ENCODE measurements at regions not wholly inside any gene's neighbourhood (a gene's known extent, or its start where the extent isn't known, plus 50 kb on each side); places are given as distances from the start of the nearest gene placed in this dataset.
A peak's percentile ranks its signal among the peaks of the same experiment; 100 is the strongest.

DNA sequence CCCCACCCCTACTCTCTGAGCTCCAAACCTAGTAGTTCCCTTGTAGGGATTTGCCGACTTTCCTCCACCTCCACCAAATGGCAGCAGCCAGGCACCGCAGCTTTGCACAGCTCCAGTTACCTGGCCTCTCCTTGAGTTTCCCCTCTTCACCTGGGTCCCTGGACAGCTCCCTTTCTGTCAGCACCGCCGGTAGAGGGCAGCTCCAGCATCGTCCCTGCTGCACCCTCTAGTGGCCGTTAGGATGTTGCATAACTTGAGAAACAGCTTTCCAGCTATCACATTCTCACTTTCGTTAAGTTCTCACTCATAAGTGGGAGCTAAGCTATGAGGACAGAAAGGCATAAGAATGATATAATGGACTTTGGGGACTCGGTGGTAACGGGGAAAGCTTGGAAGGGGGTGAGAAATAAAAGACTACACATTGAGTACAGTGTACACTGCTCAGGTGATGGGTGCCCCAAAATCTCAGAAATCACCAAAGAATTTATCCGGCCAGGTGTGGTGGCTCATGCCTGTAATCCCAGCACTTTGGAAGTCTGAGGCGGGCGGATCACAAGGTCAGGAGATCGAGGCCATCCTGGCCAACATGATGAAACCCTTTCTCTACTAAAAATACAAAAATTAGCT is 60.4 kb upstream of the OLFM4 start:
- Histone ChIP-seq H3K27me3 (ENCODE audit: control insufficient read depth in 3 of 3, insufficient read depth in 3 of 3, low read depth in 1 of 3, low read length in 3 of 3) (no peaks in the 10 kb centered on the region), H3K36me3 (replicated peaks in 1 of 2; ENCODE audit: control insufficient read depth in 2 of 2, insufficient read depth in 2 of 2, low read length in 2 of 2) (no peaks in the 10 kb centered on the region), H3K4me2 (ENCODE audit: insufficient read depth, low read length, poor library complexity, severe bottlenecking) (no peak overlapping the region), H3K27ac (replicated peaks; ENCODE audit: low read length) (no peak overlapping the region), H4K8ac (ENCODE audit: low read depth, low read length) (no peak overlapping the region), H3K9me3 (replicated peaks in 1 of 2; ENCODE audit: control insufficient read depth in 2 of 2, insufficient read depth in 1 of 2, low read depth in 1 of 2, low read length in 2 of 2) (no peaks in the 10 kb centered on the region), H3K79me1 (ENCODE audit: low read depth, low read length) (no peaks in the 10 kb centered on the region), H2BK120ac (ENCODE audit: low read depth, low read length) (no peak overlapping the region), H4K91ac (ENCODE audit: low read depth, low read length, poor library complexity) (no peak overlapping the region), H3K4me3 (ENCODE audit: low read length in 2 of 2) (no peak overlapping the region), H3K4me1 (ENCODE audit: control insufficient read depth in 2 of 2, insufficient read depth in 1 of 2, low read depth in 1 of 2, low read length in 2 of 2) (peaks cover 2 to 28% of the 10 kb centered on the region in 2 donors), H2AK5ac (ENCODE audit: low read depth, low read length) (no peak overlapping the region), H3K23ac (ENCODE audit: low read depth, low read length, poor library complexity) (no peak overlapping the region), H2BK15ac (ENCODE audit: low read length) (no peak overlapping the region), H3K4ac (ENCODE audit: low read length) (no peak overlapping the region), H3K14ac (ENCODE audit: low read length) (no peak overlapping the region), H3K18ac (ENCODE audit: low read length) (no peak overlapping the region), H2BK5ac (ENCODE audit: low read length) (no peak overlapping the region), H2BK12ac (ENCODE audit: low read length) (no peak overlapping the region), H3K9ac (ENCODE audit: low read depth, low read length, poor library complexity) (no peak overlapping the region), H2AFZ (ENCODE audit: low read length) (no peak overlapping the region)
- DNase-seq (ENCODE audit: low spot score) = peak; percentile 70
- no CpG with 5 or more reads among the region's 13 CpGs for WGBS, 2 donors (ENCODE audit: extremely low coverage in 2 of 2, insufficient read length in 2 of 2, insufficient replicate concordance in 1 of 2)

DNA sequence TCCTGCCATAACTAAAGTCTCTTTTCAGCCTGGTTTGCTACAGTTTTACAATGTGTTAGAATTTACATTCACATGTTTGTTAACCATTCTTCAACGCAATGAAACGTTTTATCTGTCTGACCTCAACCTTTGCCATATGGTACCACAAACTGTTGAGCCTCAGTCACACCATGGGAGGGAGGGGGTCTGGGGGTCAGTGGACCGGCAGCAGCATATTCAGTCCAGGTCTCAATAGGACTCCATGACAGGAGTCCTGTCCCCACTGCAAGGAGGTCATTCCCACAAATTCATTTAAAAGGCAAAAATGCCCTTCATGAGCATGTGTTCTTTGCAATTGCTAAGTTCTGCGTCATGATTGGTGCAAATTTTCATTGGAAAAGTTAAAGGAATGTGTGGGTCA is 66.6 kb upstream of the OLFM4 start:
- H2BK120ac ChIP-seq (ENCODE audit: low read depth, low read length) = no peak overlapping the region
- H2AFZ ChIP-seq (ENCODE audit: low read length) = no peak overlapping the region
- no peak overlapping the region for H3K14ac ChIP-seq (ENCODE audit: low read length)
- no peaks in the 10 kb centered on the region for H3K9me3 ChIP-seq (replicated peaks in 1 of 2; ENCODE audit: control insufficient read depth in 2 of 2, insufficient read depth in 1 of 2, low read depth in 1 of 2, low read length in 2 of 2)
- no peak overlapping the region for H3K4me3 ChIP-seq (ENCODE audit: low read length in 2 of 2)
- no peak overlapping the region for H3K4ac ChIP-seq (ENCODE audit: low read length)
- H3K4me1 ChIP-seq (ENCODE audit: control insufficient read depth in 2 of 2, insufficient read depth in 1 of 2, low read depth in 1 of 2, low read length in 2 of 2) = peaks cover 14 to 57% of the 10 kb centered on the region in 2 donors
- no peak overlapping the region for H3K23ac ChIP-seq (ENCODE audit: low read depth, low read length, poor library complexity)
- DNase-seq (ENCODE audit: low spot score) = no peak
- no peak overlapping the region for H3K4me2 ChIP-seq (ENCODE audit: insufficient read depth, low read length, poor library complexity, severe bottlenecking)
- no peak overlapping the region for H2BK12ac ChIP-seq (ENCODE audit: low read length)
- H3K9ac ChIP-seq (ENCODE audit: low read depth, low read length, poor library complexity) = no peak overlapping the region
- no peaks in the 10 kb centered on the region for H3K36me3 ChIP-seq (replicated peaks in 1 of 2; ENCODE audit: control insufficient read depth in 2 of 2, insufficient read depth in 2 of 2, low read length in 2 of 2)
- H2AK5ac ChIP-seq (ENCODE audit: low read depth, low read length) = no peak overlapping the region
- no peak overlapping the region for H4K91ac ChIP-seq (ENCODE audit: low read depth, low read length, poor library complexity)
- no peak overlapping the region for H2BK5ac ChIP-seq (ENCODE audit: low read length)
- no peak overlapping the region for H3K18ac ChIP-seq (ENCODE audit: low read length)
- no peaks in the 10 kb centered on the region for H3K27me3 ChIP-seq (ENCODE audit: control insufficient read depth in 3 of 3, insufficient read depth in 3 of 3, low read depth in 1 of 3, low read length in 3 of 3)
- H3K27ac ChIP-seq (replicated peaks; ENCODE audit: low read length) = peak overlapping the region; percentile 57
- H3K79me1 ChIP-seq (ENCODE audit: low read depth, low read length) = no peaks in the 10 kb centered on the region
- WGBS, 2 donors (ENCODE audit: extremely low coverage in 2 of 2, insufficient read length in 2 of 2, insufficient replicate concordance in 1 of 2) = no CpG with 5 or more reads among the region's 4 CpGs
- no peak overlapping the region for H4K8ac ChIP-seq (ENCODE audit: low read depth, low read length)
- H2BK15ac ChIP-seq (ENCODE audit: low read length) = no peak overlapping the region

DNA sequence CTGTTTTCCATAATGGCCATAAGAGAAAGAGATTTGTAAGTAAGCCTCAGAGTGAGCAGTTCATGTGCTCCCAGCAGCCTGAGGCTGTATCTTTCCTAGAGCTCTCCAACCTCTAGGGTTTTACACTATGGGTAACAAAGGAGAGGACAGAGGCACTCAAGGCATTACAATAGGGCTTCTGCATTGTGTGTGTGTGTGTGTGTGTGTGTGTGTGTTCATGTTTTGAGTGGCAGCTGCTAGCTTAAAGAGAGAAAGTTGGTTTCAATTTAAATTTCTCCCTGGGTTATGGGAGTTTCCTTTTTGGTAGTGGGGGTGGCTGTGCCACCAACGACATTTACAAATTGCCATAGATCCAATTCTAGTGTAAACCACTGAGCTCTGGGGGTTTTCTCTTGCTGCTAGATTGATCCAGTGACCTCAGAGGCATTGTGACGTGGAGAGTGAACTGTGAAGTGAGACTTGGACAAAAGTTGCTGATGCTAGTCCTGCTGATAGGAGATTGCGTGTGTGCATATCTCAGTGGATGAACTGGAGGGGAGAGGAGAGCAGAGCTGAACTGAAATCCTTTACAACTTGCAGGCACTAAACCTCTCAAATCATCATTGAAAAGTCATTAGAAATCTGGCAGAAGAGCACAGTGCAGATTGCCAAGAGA is 67.2 kb upstream of the OLFM4 start:
- H3K4me1 ChIP-seq (ENCODE audit: control insufficient read depth in 2 of 2, insufficient read depth in 1 of 2, low read depth in 1 of 2, low read length in 2 of 2) = peaks cover 15 to 63% of the 10 kb centered on the region in 2 donors
- peak overlapping the region; percentile 57 for H3K27ac ChIP-seq (replicated peaks; ENCODE audit: low read length)
- WGBS, 2 donors (ENCODE audit: extremely low coverage in 2 of 2, insufficient read length in 2 of 2, insufficient replicate concordance in 1 of 2) = no CpG with 5 or more reads among the region's 3 CpGs
- H3K27me3 ChIP-seq (ENCODE audit: control insufficient read depth in 3 of 3, insufficient read depth in 3 of 3, low read depth in 1 of 3, low read length in 3 of 3) = no peaks in the 10 kb centered on the region
- H3K23ac ChIP-seq (ENCODE audit: low read depth, low read length, poor library complexity) = no peak overlapping the region
- no peak overlapping the region for H3K4ac ChIP-seq (ENCODE audit: low read length)
- H3K9me3 ChIP-seq (replicated peaks in 1 of 2; ENCODE audit: control insufficient read depth in 2 of 2, insufficient read depth in 1 of 2, low read depth in 1 of 2, low read length in 2 of 2) = no peaks in the 10 kb centered on the region
- no peak overlapping the region for H4K91ac ChIP-seq (ENCODE audit: low read depth, low read length, poor library complexity)
- DNase-seq (ENCODE audit: low spot score) = peak; percentile 32
- H2AFZ ChIP-seq (ENCODE audit: low read length) = peak overlapping the region; percentile 17
- no peak overlapping the region for H2BK120ac ChIP-seq (ENCODE audit: low read depth, low read length)
- H3K4me2 ChIP-seq (ENCODE audit: insufficient read depth, low read length, poor library complexity, severe bottlenecking) = no peak overlapping the region
- H4K8ac ChIP-seq (ENCODE audit: low read depth, low read length) = no peak overlapping the region
- no peaks in the 10 kb centered on the region for H3K36me3 ChIP-seq (replicated peaks in 1 of 2; ENCODE audit: control insufficient read depth in 2 of 2, insufficient read depth in 2 of 2, low read length in 2 of 2)
- H3K4me3 ChIP-seq (ENCODE audit: low read length in 2 of 2) = no peak overlapping the region
- H2BK12ac ChIP-seq (ENCODE audit: low read length) = no peak overlapping the region
- H2BK5ac ChIP-seq (ENCODE audit: low read length) = no peak overlapping the region
- no peak overlapping the region for H3K18ac ChIP-seq (ENCODE audit: low read length)
- no peak overlapping the region for H2AK5ac ChIP-seq (ENCODE audit: low read depth, low read length)
- no peak overlapping the region for H2BK15ac ChIP-seq (ENCODE audit: low read length)
- H3K9ac ChIP-seq (ENCODE audit: low read depth, low read length, poor library complexity) = no peak overlapping the region
- no peaks in the 10 kb centered on the region for H3K79me1 ChIP-seq (ENCODE audit: low read depth, low read length)
- no peak overlapping the region for H3K14ac ChIP-seq (ENCODE audit: low read length)

DNA sequence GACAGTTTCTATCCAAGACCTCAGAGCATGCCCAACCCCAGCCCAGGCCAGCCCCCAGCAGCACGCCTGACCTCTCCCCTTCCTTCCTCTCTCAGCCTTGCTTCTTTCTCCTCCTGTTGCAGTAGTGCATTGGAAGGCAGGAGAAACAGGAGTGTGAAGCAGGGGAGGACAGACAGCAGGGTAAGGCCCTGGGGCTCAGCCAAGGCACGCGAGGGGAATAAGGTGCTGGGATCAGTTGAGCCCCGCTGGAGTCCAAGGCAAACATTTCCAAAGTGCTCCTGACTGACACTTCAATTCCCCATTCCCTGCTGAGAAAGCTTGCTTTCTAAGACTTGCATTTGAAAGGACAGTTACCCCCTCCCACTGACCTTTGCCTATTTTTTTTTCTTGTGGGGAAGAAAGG is 73.1 kb upstream of the OLFM4 start:
- no peaks in the 10 kb centered on the region for H3K27me3 ChIP-seq (ENCODE audit: control insufficient read depth in 3 of 3, insufficient read depth in 3 of 3, low read depth in 1 of 3, low read length in 3 of 3)
- no CpG with 5 or more reads among the region's 4 CpGs for WGBS, 2 donors (ENCODE audit: extremely low coverage in 2 of 2, insufficient read length in 2 of 2, insufficient replicate concordance in 1 of 2)

More for the DNA sequence above, 73.1 kb upstream of the OLFM4 start:
- no peak overlapping the region for H4K91ac ChIP-seq (ENCODE audit: low read depth, low read length, poor library complexity)
- H2BK15ac ChIP-seq (ENCODE audit: low read length) = no peak overlapping the region
- no peaks in the 10 kb centered on the region for H3K9me3 ChIP-seq (replicated peaks in 1 of 2; ENCODE audit: control insufficient read depth in 2 of 2, insufficient read depth in 1 of 2, low read depth in 1 of 2, low read length in 2 of 2)
- H4K8ac ChIP-seq (ENCODE audit: low read depth, low read length) = no peak overlapping the region
- peak overlapping the region; percentile 88 for H3K27ac ChIP-seq (replicated peaks; ENCODE audit: low read length)
- H2BK5ac ChIP-seq (ENCODE audit: low read length) = no peak overlapping the region
- no peak overlapping the region for H2BK12ac ChIP-seq (ENCODE audit: low read length)
- H3K4me2 ChIP-seq (ENCODE audit: insufficient read depth, low read length, poor library complexity, severe bottlenecking) = no peak overlapping the region
- no peak overlapping the region for H2BK120ac ChIP-seq (ENCODE audit: low read depth, low read length)
- H3K14ac ChIP-seq (ENCODE audit: low read length) = no peak overlapping the region
- H3K18ac ChIP-seq (ENCODE audit: low read length) = peak overlapping the region; percentile 76
- no peaks in the 10 kb centered on the region for H3K79me1 ChIP-seq (ENCODE audit: low read depth, low read length)
- H3K9ac ChIP-seq (ENCODE audit: low read depth, low read length, poor library complexity) = no peak overlapping the region
- no peak overlapping the region for H2AK5ac ChIP-seq (ENCODE audit: low read depth, low read length)
- H3K23ac ChIP-seq (ENCODE audit: low read depth, low read length, poor library complexity) = no peak overlapping the region
- H3K4ac ChIP-seq (ENCODE audit: low read length) = no peak overlapping the region
- no peak overlapping the region for H2AFZ ChIP-seq (ENCODE audit: low read length)
- no peaks in the 10 kb centered on the region for H3K36me3 ChIP-seq (replicated peaks in 1 of 2; ENCODE audit: control insufficient read depth in 2 of 2, insufficient read depth in 2 of 2, low read length in 2 of 2)
- H3K4me1 ChIP-seq (ENCODE audit: control insufficient read depth in 2 of 2, insufficient read depth in 1 of 2, low read depth in 1 of 2, low read length in 2 of 2) = peaks cover 14 to 40% of the 10 kb centered on the region in 2 donors
- DNase-seq (ENCODE audit: low spot score) = peak; percentile 73
- H3K4me3 ChIP-seq (ENCODE audit: low read length in 2 of 2) = no peak overlapping the region

Data from neuronal stem cell (in vitro differentiated cells).